Smooth muscle cell (in vitro differentiated cells): ENCODE measurements at regions not wholly inside any gene's neighbourhood (a gene's known extent, or its start where the extent isn't known, plus 50 kb on each side); places are given as distances from the start of the nearest gene placed in this dataset.

Experiments
- DNase-seq: peaks from one replicate; lab custom pipeline; 2025; ENCODE audit not compliant: unreplicated experiment; lab: John Stamatoyannopoulos, UW
- H2AFZ ChIP-seq: fragments of 200-600 bp; sonication (generic); 2 replicates; pipeline ENCODE4 v1.6.0; 2016; ENCODE audit warnings: antibody characterized with exemption, low read depth, mild to moderate bottlenecking
- H3F3A ChIP-seq: fragments of 200-600 bp; sonication (generic); 2 replicates; pipeline ENCODE4 v1.6.0; 2017; ENCODE audit warnings: antibody characterized with exemption, low read depth
- H3K27ac ChIP-seq: fragments of 200-600 bp; sonication (generic); 2 replicates; pipeline ENCODE4 v1.5.1; 2016; ENCODE audit warnings: low read depth, mild to moderate bottlenecking
- H3K27me3 ChIP-seq: fragments of 200-600 bp; sonication (generic); 2 replicates; pipeline ENCODE4 v1.6.1; 2016; ENCODE audit warnings: low read depth, mild to moderate bottlenecking
- H3K36me3 ChIP-seq: fragments of 200-600 bp; sonication (generic); 2 replicates; pipeline ENCODE4 v1.5.1; 2016; ENCODE audit warnings: low read depth
- H3K4me1 ChIP-seq: fragments of 200-600 bp; sonication (generic); 2 replicates; pipeline ENCODE4 v1.5.1; 2016; ENCODE audit warnings: low read depth
- H3K4me2 ChIP-seq: fragments of 200-600 bp; sonication (generic); 2 replicates; pipeline ENCODE4 v1.6.0; 2016; ENCODE audit warnings: mild to moderate bottlenecking
- H3K4me3 ChIP-seq: fragments of 200-600 bp; sonication (generic); 2 replicates; pipeline ENCODE4 v1.5.1; 2016; ENCODE audit warnings: mild to moderate bottlenecking
- H3K79me2 ChIP-seq: fragments of 200-600 bp; sonication (generic); 2 replicates; pipeline ENCODE4 v1.6.0; 2016; ENCODE audit warnings: low read depth, mild to moderate bottlenecking
- H3K9ac ChIP-seq: fragments of 200-600 bp; sonication (generic); 2 replicates; pipeline ENCODE4 v1.6.0; 2016; ENCODE audit warnings: low read depth
- H3K9me3 ChIP-seq: fragments of 200-600 bp; sonication (generic); replicated peaks from 2 replicates; pipeline ENCODE4 v1.5.1; 2016; ENCODE audit warnings: low read depth
- H4K20me1 ChIP-seq: fragments of 200-600 bp; sonication (generic); 2 replicates; pipeline ENCODE4 v1.6.0; 2016; ENCODE audit warnings: low read depth
- CTCF ChIP-seq: fragments of 200-600 bp; sonication (generic); IDR thresholded peaks from 2 replicates; pipeline ENCODE4 v1.5.1; 2017; ENCODE audit warnings: borderline replicate concordance, mild to moderate bottlenecking, antibody characterized with exemption; ENCODE audit not compliant: insufficient read depth, poor library complexity, severe bottlenecking
- WGBS: methylation state at CpG from one replicate; pipeline ENCODE4 v1.1.7; 2016; ENCODE audit warnings: low lambda C conversion rate; 5-methylcytosine and 5-hydroxymethylcytosine counted together

DNA sequence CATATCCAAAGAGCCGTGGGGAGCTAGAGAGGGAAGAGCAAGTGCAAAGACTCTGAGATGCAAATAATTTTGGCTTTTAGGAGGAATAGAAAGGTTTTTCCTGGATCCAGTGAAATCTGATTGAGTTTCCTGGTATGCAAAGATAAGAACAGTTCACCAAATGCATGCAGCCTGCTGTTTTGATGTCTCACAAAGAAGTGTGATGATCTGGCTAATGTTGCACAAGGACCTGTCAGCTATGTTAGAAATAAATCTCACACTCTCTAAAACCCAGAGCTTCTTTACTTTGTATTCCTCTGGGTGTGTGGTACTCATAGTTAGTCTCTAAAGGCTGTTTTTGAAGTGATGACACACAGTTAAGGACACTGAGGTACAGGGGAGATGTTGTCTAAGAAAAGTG is 321.4 kb downstream of the AACS start:
- Histone ChIP-seq H3K4me2 (no peak overlapping the region), H3K36me3 (no peaks in the 10 kb centered on the region), H3K9me3 (no peaks in the 10 kb centered on the region), H3K9ac (no peak overlapping the region), H3K27me3 (no peaks in the 10 kb centered on the region), H3F3A (no peaks in the 10 kb centered on the region), H3K27ac (no peak overlapping the region), H3K4me3 (no peak overlapping the region), H2AFZ (no peak overlapping the region), H3K79me2 (no peaks in the 10 kb centered on the region), H4K20me1 (no peaks in the 10 kb centered on the region), H3K4me1 (no peaks in the 10 kb centered on the region)
- no peak for DNase-seq
- WGBS, result 82% methylated on average over 1 of the region's 1 CpG
- no peak for TF ChIP-seq CTCF

DNA sequence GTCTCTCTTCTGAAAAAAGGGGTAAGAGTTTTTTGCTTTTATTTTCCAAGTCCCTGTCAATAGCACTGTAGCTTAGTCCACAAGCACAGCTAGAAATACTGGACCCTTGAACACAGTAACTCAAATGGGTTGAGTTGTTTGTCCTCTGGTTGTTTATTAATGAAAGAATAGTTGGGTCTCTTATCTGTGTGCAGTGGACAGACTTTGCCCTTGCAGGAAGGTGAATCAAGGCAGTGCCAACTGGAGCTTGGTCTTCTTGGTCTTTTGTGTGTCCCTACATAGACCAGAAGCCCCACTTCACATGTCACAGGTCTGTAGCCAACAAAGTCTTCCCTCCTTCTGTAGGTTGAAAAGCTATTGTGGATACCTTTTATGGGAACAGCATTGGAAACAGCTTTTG is 322.0 kb downstream of the AACS start:
- Histone ChIP-seq H3K79me2 (no peaks in the 10 kb centered on the region), H3K9me3 (no peaks in the 10 kb centered on the region), H3K9ac (no peak overlapping the region), H2AFZ (no peak overlapping the region), H3K27me3 (no peaks in the 10 kb centered on the region), H4K20me1 (no peaks in the 10 kb centered on the region), H3K36me3 (no peaks in the 10 kb centered on the region), H3K4me3 (no peak overlapping the region), H3F3A (no peaks in the 10 kb centered on the region), H3K4me1 (no peaks in the 10 kb centered on the region), H3K27ac (no peak overlapping the region), H3K4me2 (no peak overlapping the region)
- no peak for TF ChIP-seq CTCF
- no peak for DNase-seq

- Histone ChIP-seq H3F3A (no peaks in the 10 kb centered on the region), H3K4me1 (no peaks in the 10 kb centered on the region), H3K4me2 (no peak overlapping the region), H3K27ac (no peak overlapping the region), H3K9me3 (no peaks in the 10 kb centered on the region), H2AFZ (no peak overlapping the region), H3K36me3 (no peaks in the 10 kb centered on the region), H4K20me1 (no peaks in the 10 kb centered on the region), H3K79me2 (no peaks in the 10 kb centered on the region), H3K9ac (no peak overlapping the region), H3K27me3 (no peaks in the 10 kb centered on the region), H3K4me3 (no peak overlapping the region)
- no peak for DNase-seq
- no peak for TF ChIP-seq CTCF
These were observed 323.9 kb downstream of the AACS start for GRCh38 chr12:125389061-125389697.

DNA sequence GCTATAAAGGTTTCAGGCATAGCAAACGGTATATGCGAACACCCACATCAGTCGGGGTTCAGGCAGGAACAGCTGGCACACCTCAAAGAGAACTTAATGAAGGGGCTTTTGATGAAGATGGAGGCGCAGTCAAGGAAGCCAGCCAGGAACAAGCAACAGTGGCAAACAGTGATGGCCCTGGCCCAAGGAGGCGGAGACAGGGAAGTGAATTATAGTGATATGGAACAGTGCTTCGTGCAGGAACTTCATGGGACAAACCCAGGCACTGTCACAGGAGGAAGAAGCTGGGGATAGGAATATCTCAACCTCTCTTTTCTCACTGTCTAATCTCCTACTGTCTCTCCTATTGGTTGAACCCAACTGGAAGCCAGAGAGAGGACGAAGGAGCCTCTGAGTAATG is 328.3 kb downstream of the AACS start:
- no peak for TF ChIP-seq CTCF
- no peak overlapping the region for H3K4me3 ChIP-seq
- no peak overlapping the region for H3K9ac ChIP-seq
- no peak for DNase-seq
- no peaks in the 10 kb centered on the region for H3K36me3 ChIP-seq
- H3K79me2 ChIP-seq, result no peaks in the 10 kb centered on the region
- H4K20me1 ChIP-seq, result no peaks in the 10 kb centered on the region
- no peaks in the 10 kb centered on the region for H3K9me3 ChIP-seq
- H3F3A ChIP-seq, result no peaks in the 10 kb centered on the region
- no peaks in the 10 kb centered on the region for H3K27me3 ChIP-seq
- H3K27ac ChIP-seq, result no peak overlapping the region
- H2AFZ ChIP-seq, result no peak overlapping the region
- H3K4me1 ChIP-seq, result no peaks in the 10 kb centered on the region
- no peak overlapping the region for H3K4me2 ChIP-seq
- 89% methylated on average over 7 of the region's 7 CpGs for WGBS
